Lung (tissue), 11 donors: ENCODE measurements at regions not wholly inside any gene's neighbourhood (a gene's known extent, or its start where the extent isn't known, plus 50 kb on each side); places are given as distances from the start of the nearest gene placed in this dataset.
"Not testable (repeated sequence)": the region's sequence is repeated elsewhere in the genome, so short reads cannot be mapped to it uniquely, and the experiment has no call there.

ENCODE experiments used
- ATAC-seq: fragments of 200-7000 bp; cut with Tn5 transposase; one replicate; pipeline ENCODE4 v1.9.1; 2020; ENCODE audit warnings: moderate number of reproducible peaks; ENCODE audit not compliant: insufficient read depth, low FRiP score
- DNase-seq, 3 donors: peaks; one replicate each; pipeline ENCODE4 v3.0.0-alpha.2; 2013 to 2017
- H3K27ac ChIP-seq, 2 donors: one replicate each; pipeline ENCODE4 v1.5.1; 2013; ENCODE audit warnings: mild to moderate bottlenecking in 2 of 2, moderate library complexity in 2 of 2, control low read depth in 1 of 2, inconsistent platforms in 1 of 2, low read depth in 1 of 2, low read length in 1 of 2
- H3K27me3 ChIP-seq, 3 donors: one replicate each; pipeline ENCODE4 v1.5.1; 2013; ENCODE audit warnings: low read length in 2 of 3; ENCODE audit not compliant: control insufficient read depth in 3 of 3, insufficient read depth in 3 of 3
- H3K36me3 ChIP-seq, 4 donors: one replicate each; pipeline ENCODE4 v1.5.1; 2013; ENCODE audit warnings: low read length in 4 of 4, mild to moderate bottlenecking in 1 of 4, moderate library complexity in 1 of 4; ENCODE audit not compliant: control insufficient read depth in 4 of 4, insufficient read depth in 4 of 4
- H3K4me1 ChIP-seq, 5 donors: one replicate each; pipeline ENCODE4 v1.5.1; 2013; ENCODE audit warnings: low read length in 5 of 5, mild to moderate bottlenecking in 2 of 5, moderate library complexity in 1 of 5; ENCODE audit not compliant: control insufficient read depth in 5 of 5, insufficient read depth in 5 of 5
- H3K4me3 ChIP-seq: one replicate; pipeline ENCODE4 v1.5.1; 2013; ENCODE audit warnings: mild to moderate bottlenecking, control low read depth, moderate library complexity
- H3K9ac ChIP-seq, 2 donors: one replicate each; pipeline ENCODE4 v1.5.1; 2013; ENCODE audit warnings: low read length in 2 of 2, control low read depth in 1 of 2; ENCODE audit not compliant: insufficient read depth in 1 of 2
- H3K9me3 ChIP-seq, 4 donors: one replicate each; pipeline ENCODE4 v1.5.1; 2013; ENCODE audit warnings: low read length in 3 of 4, mild to moderate bottlenecking in 1 of 4, moderate library complexity in 1 of 4; ENCODE audit not compliant: control insufficient read depth in 4 of 4, insufficient read depth in 3 of 4
- WGBS, 2 donors: extraction: QIAGEN DNeasy Blood & Tissue Kit; methylation state at CpG; one replicate each; pipeline ENCODE4 v1.1.7; 2013; 5-methylcytosine and 5-hydroxymethylcytosine counted together
- TF ChIP-seq, protein P1 (sequence below): IDR thresholded peaks from 2 replicates; pipeline ENCODE4 v1.5.1; 2012; ENCODE audit warnings: mild to moderate bottlenecking; ENCODE audit errors: control extremely low read depth, extremely low read depth
- donor health status: control.
- donor health status: control.
- donor health status: Bipolar disorder and iron deficiency.
- donor health status: healthy.
- donor health status: DM: yes; HTN: yes; CAD: no.

DNA sequence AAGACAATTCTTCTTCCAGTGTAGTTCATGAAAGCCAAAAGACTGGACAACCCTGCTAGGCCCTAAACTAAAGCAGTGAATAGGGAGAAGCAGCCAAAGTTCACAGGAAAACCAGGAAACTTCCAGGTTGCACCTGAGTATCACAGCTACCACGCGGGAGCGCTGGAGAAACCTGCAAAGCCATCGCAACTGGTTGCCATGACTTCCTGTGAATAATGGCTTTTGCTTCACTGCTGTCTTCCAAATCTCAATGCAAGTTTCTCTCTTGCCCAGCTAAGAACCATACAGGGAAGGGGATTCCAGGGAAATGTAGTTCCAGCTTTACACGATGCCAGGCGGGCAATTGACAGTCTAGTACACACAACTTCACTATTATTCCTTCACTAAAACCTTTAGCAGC is 114.1 kb downstream of the GXYLT1 start:
- Histone ChIP-seq H3K27me3 (no peaks in the 10 kb centered on the region), H3K36me3 (no peaks in the 10 kb centered on the region), H3K9me3 (no peaks in the 10 kb centered on the region), H3K4me3 (no peak overlapping the region), H3K9ac (no peak overlapping the region), H3K27ac (no peak overlapping the region), H3K4me1 (no peaks in the 10 kb centered on the region)
- ATAC-seq: no peak
- DNase-seq: no peak
- TF ChIP-seq, protein P1, sequence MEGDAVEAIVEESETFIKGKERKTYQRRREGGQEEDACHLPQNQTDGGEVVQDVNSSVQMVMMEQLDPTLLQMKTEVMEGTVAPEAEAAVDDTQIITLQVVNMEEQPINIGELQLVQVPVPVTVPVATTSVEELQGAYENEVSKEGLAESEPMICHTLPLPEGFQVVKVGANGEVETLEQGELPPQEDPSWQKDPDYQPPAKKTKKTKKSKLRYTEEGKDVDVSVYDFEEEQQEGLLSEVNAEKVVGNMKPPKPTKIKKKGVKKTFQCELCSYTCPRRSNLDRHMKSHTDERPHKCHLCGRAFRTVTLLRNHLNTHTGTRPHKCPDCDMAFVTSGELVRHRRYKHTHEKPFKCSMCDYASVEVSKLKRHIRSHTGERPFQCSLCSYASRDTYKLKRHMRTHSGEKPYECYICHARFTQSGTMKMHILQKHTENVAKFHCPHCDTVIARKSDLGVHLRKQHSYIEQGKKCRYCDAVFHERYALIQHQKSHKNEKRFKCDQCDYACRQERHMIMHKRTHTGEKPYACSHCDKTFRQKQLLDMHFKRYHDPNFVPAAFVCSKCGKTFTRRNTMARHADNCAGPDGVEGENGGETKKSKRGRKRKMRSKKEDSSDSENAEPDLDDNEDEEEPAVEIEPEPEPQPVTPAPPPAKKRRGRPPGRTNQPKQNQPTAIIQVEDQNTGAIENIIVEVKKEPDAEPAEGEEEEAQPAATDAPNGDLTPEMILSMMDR: no peak
- WGBS, 2 donors: 96 to 99% methylated on average over 6 of the region's 6 CpGs

DNA sequence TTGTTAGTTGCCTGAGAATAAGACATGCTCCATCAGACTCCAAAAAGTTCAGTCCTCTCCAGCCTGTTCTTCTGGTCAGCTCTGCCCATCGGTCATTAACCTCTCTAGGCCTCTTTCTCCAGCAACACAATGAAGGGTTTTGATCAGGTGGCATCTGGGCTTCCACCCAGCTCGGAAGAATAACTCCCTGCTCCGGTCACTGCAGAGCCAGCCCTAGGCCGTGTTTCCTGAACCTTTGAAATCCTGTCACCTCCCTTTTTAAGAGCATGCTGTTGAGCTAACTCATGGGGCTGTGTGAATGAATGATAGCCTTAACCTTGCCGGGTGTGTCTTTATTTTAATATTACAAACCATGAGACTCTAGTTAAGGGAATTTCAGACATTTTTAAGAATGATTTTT is 117.1 kb downstream of the GXYLT1 start:
- Histone ChIP-seq H3K4me1 (no peaks in the 10 kb centered on the region), H3K36me3 (no peaks in the 10 kb centered on the region), H3K9ac (no peak overlapping the region), H3K9me3 (no peaks in the 10 kb centered on the region), H3K4me3 (no peak overlapping the region), H3K27ac (no peak overlapping the region), H3K27me3 (peaks cover 0 to 3% (median 0%) of the 10 kb centered on the region in 3 donors)
- TF ChIP-seq, protein P1: no peak
- ATAC-seq (no peak), DNase-seq (no peak)
- 71 to 81% methylated on average over 5 of the region's 5 CpGs for whole genome bisulfite sequencing, 2 donors

- Histone ChIP-seq H3K27me3 (peaks cover 0 to 3% (median 0%) of the 10 kb centered on the region in 3 donors), H3K4me1 (peaks cover 0 to 5% (median 0%) of the 10 kb centered on the region in 5 donors), H3K9ac (no peak overlapping the region), H3K27ac (no peak overlapping the region), H3K4me3 (no peak overlapping the region), H3K36me3 (no peaks in the 10 kb centered on the region), H3K9me3 (no peaks in the 10 kb centered on the region)
- ATAC-seq (no peak), DNase-seq (no peak)
- 27 to 32% methylated on average over 3 of the region's 3 CpGs for WGBS, 2 donors
- TF ChIP-seq, protein P1: no peak
Observed at GRCh38 chr12:42024495-42024830, 120.2 kb downstream of the GXYLT1 start.

- peaks cover 0 to 5% (median 0%) of the 10 kb centered on the region in 5 donors for H3K4me1 ChIP-seq
- peak overlapping the region in 1 of 2 donors; percentile 84 for H3K9ac ChIP-seq
- TF ChIP-seq, protein P1: peak; percentile 71
- 10 to 15% methylated on average over 25 of the region's 25 CpGs for WGBS, 2 donors
- no peaks in the 10 kb centered on the region for H3K9me3 ChIP-seq
- ATAC-seq (peak; percentile 63), DNase-seq (peak; percentile 87 to 90 (median 90))
- no peak overlapping the region for H3K27ac ChIP-seq
- no peaks in the 10 kb centered on the region for H3K36me3 ChIP-seq
- H3K4me3 ChIP-seq: no peak overlapping the region
- peaks cover 0 to 3% (median 0%) of the 10 kb centered on the region in 3 donors for H3K27me3 ChIP-seq
Observed at GRCh38 chr12:42023733-42024494, 120.8 kb downstream of the GXYLT1 start.

- not testable (repeated sequence) for H3K9ac ChIP-seq, H3K4me1 ChIP-seq, H3K9me3 ChIP-seq, H3K27me3 ChIP-seq, ATAC-seq, DNase-seq, H3K4me3 ChIP-seq, H3K27ac ChIP-seq, H3K36me3 ChIP-seq
- 92 to 96% methylated on average over 9 of the region's 9 CpGs for WGBS, 2 donors
Observed at GRCh38 chr12:42021937-42022336, 122.7 kb downstream of the GXYLT1 start.
